ENCODE measurements at regions not wholly inside any gene's neighbourhood (a gene's known extent, or its start where the extent isn't known, plus 50 kb on each side); places are given as distances from the start of the nearest gene placed in this dataset.

DNA sequence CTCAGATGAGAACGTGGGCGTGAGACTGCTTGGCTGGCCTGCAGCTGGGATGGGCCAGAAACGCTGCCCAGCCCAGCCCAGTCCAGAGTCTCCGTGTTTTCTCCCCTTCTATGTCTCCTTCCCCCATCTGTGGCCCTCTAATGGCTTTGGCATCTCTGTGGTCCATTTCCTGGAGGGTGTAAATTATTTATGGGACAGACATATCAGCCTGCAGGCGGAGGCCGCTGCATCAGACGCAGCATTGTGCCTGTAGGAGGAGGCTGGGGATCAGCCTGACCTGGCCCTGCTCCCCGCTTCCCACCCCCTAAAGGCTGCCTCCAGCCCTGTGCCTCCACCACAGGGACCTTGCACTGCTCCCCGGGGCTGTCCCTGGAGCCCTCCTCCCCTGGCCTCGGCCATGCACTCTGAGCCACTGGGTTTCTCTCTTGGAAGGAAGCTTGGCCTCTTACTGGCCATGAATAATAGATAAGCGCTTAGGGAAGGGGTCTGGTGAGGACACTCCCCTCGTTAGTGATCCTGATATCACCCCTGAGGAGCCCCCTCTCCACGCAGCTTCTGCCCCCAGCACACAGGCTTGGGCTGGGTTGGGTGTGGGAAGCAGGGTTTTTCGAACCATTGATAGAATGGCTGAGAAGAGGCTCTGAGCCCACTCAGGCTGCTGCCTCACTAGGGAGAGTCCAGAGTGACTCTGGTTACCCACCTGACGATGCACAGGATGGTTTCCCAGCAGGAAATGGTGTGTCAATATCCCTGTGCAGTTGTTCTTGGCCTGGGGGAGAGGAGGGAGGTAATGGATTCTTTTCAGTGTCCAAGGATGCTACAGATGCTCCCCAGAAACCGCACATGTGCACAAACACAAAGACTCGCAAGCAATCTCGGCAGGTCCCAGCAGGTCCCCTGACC, 185.5 kb downstream of the MYCN start:
- no peak for DNase-seq (ENCODE audit: low read depth, low spot score)

DNA sequence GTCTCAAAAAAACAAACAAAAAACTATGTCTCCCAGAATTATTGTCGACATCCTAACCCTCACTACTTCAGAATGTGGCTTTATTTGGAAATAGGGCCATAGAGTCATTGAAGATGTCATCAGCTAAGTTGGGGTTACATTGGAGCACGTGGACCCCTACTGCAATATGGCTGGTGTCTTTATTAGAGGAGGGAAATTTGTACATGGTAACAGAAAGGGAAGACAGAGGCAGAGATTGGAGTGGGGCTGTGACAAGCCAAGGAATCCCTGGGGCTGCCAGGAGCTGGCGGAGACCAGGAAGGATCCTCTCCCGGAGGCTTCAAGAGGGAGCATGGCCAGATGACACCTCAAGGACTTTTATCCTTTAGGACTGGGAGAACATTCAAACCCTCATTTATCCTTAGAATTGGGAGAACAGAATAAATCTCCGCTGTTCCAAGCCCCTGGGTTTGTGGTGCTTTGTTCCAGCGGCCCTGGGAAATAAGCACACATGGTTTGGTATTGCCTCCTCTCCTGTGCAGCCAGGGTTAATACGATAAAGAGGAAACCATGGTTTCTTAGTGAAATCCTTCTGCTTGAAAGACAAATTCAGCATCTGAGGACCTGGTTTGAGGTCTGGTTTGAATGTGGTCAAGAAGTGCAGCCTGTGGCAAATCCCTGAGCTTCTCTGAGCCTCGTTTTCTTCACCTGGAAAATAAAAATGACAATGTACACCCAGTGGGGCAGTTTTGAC, 184.7 kb downstream of the MYCN start:
- no peak for DNase-seq (ENCODE audit: low read depth, low spot score)

DNA sequence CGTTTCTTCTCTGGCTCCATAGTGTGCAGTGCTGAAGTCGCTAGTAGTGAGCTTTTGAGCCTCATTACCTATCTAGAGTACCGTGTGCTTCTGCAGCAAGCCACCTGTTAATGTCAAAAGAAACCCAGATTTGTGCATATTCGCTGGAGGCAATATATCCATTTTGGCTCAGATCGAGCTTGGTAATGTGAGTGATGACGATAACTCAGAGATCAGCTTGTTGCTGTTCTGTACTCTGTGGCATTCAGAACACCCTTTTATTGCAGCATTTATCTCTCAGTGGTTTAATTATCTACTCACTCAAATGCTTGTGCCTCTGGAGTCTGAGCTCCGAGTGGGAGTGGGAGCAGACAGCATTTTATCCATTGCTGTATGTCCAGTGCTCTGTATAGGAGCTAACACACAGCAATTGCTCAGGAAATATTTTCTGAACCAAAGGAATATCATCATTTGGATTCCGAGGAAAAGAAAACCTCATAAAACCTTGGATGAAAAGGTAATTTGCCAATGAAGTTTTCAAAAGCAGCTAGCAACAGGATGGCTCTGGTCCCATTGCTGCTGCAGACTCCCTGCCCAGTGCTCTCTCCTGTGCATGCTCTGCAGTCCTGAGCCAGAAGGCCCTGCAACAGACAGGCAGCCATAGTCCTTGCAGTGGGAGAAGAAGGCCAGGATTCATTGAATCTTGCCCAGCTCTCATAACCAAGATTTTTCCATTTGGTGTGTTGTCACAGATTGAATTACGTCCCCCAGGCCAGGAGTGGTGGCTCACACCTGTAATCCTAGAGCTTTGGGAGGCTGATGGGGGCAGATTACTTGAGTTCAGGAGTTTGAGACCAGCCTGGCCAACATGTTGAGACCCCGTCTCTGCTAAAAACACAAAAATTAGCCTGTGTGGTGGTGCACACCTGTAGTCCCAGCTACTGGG, 183.8 kb downstream of the MYCN start:
- no peak for DNase-seq (ENCODE audit: low read depth, low spot score)

DNA sequence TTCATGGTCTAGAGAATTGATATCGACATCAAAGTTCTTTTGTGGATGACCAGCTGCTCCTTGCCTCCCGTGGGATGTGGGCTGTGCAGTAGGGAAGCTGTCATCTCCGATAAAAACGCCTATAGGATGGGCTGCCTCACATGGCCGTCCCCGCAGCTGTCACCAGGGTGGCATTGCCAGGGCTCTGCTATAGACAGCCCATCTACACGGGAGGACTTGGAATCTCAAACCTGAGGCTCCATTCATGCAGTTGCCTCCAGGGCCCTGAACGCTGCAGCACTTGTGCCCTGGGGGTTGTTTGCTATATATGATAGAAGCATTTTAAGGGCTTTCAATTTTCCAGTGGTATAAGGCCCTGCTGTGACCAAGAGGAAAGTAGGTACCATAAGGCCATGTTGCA, 183.1 kb downstream of the MYCN start:
- no peak for DNase-seq (ENCODE audit: low read depth, low spot score)

DNA sequence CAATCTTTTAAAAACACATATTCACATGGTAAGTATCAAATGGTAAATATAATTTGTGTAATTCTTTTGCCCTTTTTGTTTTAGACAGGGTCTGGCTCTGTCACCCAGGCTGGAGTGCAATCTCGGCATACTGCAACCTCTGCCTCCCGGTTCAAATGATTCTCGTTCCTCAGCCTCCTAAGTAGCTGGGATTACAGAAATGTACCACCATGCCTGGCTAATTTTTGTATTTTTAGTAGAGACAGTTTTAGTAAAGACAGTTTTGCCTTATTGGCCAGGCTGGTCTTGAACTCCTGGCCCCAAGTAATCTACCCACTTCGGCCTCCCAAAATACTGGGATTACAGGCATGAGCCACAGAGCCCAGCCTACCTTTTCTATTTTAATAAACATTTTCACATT, 182.2 kb downstream of the MYCN start:
- no peak for DNase-seq (ENCODE audit: low read depth, low spot score)

DNA sequence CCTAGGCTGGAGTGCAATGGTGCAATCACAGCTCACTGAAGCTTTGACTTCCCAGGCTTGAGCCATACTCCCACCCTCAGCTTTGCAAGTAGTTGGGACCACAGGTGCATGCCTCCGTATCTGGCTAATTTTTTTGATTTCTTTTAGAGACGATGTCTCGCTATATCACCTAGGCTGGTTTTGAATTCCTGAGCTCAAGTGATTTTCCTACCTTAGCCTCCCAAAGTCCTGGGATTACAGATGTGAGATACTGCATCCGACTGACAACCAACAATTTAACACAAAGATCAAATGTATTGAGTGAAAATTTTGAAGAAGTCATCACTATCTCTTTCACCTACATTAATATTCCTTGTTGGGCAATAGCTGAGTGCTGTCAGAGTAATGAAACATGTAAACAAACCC, 181.6 kb downstream of the MYCN start:
- no peak for DNase-seq (ENCODE audit: low read depth, low spot score)

DNA sequence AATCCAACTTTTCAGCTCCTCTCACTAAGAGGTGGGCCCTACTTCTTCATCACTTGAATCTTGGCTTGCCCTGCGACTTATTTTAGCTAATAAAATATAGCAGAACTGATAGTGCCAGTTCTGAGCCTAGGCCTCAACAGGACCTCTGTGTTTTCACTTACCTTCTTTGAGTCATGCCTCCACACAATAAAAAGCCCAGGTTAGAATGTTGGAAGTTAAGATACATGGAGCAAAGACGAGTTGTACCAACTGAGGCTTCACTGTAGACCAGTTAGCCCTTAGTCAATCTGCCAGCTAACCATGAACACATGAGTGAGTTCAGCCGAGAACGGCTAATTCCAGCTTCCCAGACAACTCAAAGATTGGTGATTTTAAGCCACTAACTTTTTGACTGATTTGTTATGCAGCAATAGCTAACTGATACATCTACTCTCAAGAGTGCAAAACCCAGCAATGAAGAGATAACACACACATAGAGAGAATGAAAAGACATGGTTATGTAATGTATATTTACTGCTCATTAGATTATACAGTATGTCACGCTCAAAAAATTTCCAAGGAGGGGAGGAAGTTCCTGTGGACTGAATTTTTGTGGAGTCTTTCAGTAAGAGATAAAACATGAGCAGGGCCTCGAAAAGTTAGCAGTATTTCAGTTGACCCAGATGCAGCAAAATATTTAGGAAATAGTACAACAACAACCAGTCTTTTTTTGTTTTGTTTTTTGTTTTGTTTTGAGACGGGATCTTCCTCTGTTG, 181.1 kb downstream of the MYCN start:
- DNase-seq (ENCODE audit: low read depth, low spot score): no peak

DNA sequence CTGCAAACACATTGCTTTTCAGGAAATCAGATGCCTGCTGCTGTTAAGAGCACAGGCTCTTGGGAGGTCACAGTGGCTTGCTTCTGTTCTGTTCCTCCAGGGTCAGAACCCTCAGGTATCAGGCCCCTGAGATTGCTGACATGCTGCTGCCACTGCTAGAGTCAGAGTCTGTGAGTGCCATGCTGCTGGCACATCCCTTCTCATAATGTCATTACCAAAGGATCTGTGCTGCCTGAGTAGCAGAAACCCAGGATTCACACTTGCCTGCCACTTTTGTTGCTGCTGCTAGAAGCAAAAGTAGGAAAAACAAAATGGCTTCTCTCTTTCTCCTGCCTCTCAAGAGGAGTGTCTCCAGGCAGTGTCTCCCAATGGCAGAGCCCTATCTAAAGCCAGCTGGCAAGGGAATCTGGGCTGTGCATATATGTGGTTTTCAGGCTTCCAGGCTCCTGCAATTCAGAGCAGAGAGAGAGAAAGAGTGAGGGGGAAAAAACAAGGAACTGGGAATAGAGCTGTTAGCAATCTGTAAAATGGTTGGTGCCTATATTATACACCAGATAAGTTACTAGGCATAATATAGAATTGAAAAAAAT, 180.3 kb downstream of the MYCN start:
- DNase-seq (ENCODE audit: low read depth, low spot score): no peak

DNA sequence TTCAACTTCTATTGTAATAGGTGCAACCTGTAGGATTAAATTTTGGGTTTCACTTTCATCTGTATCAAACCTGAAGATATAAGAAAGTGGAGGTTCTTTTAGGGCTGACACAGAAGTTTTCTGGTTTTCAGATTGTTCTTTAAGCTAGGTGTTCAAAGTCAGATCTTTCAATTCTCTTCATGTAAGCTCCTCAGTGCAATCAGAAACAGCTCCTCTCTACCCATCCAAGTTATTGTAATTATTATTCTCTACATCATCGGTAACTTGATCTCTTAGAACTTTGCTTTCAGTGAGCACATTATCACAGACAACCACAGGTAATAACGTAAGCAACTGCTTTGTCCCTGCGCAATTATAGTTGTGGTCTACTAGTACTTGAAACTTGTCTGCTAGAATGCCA, 179.4 kb downstream of the MYCN start:
- DNase-seq (ENCODE audit: low read depth, low spot score): no peak

DNA sequence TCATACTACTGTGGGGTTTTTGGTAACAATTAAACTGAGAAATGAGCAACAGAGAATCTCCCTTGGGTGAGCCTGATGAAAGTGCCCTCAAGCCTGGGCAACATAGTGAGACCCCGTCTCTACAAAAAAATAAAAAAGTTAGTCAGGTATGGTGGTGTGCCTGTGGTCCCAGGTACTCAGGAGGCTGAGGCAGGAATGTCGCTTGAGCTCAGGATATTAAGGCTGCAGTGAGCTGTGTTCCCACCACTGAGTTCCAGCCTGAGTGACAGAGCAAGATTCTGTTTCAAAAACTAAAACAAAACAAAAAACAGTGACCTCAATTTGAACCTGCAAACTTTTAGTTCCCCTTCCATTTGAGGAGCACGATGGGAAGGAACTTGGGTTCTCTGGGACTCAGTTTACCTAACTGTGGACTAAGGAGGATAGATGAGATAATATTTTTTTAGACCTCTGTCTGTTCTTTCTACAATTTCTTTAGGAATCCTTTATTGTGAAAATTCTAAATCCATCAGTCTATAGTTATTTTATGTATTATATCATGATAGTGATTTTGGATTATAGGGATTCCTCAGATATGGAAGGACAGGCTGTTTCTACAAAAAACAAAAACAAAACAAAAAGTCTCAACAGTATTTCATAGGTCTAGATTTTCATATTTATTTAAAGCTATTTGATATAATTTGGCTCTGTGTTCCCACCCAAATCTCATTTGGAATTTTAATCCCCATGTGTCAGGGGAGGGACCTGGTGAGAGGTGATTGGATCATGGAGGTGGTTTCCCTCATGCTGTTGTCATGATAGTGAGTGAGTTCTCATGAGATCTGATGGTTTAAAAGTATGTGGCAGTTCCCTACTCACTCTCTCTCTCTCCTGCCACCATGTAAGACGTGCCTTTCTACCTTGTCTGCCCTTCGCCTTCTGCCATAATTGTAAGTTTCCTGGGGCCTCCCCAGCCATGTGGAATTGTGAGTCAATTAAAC, 178.6 kb downstream of the MYCN start:
- DNase-seq (ENCODE audit: low read depth, low spot score): no peak

DNA sequence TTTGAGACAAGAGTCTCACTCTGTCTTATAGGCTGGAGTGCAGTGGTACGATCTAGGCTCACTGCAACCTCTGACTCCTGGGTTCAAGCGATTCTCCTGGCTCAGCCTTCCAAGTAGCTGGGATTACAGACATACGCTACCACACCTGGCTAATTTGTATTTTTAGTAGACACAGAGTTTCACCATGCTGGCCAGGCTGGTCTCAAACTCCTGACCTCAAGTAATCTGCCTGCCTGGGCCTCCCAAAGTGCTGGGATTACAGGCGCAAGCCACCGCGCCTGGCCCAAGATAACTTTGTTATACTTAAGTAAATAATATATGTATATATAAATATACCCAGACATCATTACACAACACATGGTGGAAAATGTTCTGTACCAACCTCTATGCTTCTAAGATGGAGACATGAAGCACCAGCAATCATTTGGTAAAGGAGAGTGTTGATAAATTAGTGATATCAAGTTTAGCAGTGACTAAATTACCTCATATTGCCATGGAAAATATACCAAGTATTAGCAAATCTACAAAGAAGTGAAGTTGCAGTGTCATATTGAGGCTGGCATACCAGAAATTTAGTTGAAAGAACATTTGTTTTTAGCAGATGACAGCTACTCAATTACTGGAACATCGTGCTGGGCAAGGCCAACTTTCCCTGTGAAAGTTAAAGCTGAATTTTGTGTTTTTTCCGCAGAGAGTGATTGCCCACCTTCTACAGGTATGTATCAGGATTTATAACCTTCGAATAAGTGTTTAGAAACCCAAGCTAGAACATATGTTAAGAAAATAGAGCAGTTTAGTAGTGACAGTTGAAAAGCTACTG, 177.7 kb downstream of the MYCN start:
- DNase-seq (ENCODE audit: low read depth, low spot score): no peak

DNA sequence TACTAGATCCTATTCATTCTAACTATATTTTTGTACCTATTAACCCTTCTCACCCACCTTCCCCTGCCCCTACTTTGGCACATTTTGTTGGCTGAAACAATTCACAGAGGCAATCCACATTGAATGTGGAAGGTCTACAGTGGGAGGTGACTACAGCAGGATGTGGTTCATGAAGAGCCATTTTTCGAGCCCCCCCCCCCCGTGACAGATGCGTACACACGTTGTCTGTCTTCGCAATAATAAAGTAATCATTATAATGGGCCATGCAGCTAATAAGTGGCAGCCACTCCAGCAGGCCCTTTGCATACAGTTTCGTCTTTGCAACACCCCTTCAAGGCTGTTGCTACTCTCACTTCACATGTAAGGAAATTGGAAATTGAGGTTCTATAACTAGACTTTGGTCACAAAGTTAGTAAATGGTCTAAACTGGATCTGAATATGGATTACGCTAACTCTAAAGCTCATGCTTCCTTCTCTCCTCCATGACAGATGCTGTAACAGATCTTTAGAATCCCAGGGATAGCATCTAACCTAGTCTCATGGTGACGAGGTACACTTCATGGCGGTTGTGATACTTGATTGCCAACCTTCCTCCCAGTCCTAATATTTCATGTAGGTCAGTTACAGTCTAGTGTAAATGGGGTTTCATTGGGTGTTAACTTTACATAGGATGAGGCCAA, 176.8 kb downstream of the MYCN start:
- no peak for DNase-seq (ENCODE audit: low read depth, low spot score)

DNA sequence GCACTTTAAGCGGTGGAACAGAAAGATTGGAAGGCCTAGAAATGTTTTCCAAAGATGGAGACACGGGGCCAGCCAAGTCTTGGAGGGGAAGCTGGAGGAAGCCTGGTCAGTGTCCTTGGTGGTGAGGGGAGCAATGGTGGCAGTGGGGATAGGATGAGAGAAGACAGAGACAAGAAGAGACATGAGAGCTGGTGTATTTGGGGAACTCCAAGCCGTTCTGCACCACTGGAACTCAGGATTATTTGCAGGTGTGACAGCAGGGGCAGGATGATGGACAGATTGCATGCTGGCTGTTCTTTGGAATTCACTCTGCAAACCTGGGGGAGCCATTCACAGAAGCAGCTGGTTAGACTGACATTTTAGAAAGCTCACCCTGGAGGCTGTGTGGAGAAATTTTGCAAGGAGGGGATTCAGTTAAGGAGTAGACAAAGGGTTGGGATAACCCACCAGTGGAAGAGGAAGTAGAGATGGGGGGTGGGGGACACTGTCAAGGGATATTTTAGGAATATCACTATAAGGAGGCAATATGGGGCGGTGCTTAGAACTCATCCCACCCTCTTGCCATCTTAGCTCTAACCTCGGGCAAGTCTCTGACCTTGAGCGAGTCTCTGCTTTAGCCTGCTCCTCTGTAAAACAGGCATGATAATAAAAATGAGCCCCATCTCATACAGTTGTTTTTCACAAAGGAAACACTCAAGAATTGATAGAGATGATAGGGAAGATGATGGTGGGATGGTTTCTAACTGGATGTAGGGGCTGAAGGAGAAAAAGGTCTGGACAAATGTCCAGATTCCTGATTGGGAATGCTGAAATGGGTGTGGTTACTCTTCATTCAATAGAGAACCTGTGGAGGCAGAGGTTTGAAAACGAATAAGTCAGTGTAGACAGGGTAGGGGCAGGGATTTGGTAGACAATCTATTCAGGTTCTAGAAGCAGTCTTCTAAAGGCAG, 175.8 kb downstream of the MYCN start:
- DNase-seq (ENCODE audit: low read depth, low spot score): no peak

DNA sequence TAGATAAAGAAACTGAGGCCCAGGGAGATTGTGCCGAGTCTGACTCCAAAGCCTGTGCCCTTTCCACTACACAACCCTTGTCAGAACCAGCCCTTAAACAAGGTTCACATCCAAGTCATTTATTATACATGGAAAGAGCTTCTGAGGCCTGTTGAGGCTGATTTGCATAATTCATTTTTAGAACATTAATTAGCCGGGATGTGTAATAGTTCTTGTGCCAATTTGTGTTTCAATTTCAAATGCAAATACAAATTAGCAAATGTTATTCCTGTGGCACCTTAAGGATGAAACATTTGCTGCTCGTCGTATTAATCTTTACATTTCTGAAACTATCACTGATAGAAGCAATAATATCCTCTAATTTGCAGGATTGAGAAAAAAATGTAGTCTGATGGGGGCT, 174.9 kb downstream of the MYCN start:
- DNase-seq (ENCODE audit: low read depth, low spot score): no peak

DNA sequence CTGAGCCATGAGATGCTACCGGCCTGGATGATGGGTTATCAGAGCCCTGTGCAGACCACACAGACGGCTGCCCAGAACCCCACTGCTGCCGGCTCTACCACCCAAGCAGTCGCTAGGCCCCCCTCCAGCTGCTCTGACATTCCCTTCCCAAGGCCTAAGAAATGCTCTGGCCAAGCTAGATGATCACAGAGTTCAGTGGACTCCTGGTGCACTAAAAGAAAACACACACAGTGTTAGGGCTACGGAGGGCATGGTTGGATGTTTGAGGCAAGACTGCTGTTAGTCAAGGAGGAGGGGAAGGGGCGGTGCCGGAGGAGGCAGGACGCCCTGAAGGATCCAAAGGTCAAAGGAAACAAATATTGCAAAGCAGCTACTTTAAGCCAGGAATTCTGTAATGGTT, 174.5 kb downstream of the MYCN start:
- DNase-seq (ENCODE audit: low read depth, low spot score): no peak

DNA sequence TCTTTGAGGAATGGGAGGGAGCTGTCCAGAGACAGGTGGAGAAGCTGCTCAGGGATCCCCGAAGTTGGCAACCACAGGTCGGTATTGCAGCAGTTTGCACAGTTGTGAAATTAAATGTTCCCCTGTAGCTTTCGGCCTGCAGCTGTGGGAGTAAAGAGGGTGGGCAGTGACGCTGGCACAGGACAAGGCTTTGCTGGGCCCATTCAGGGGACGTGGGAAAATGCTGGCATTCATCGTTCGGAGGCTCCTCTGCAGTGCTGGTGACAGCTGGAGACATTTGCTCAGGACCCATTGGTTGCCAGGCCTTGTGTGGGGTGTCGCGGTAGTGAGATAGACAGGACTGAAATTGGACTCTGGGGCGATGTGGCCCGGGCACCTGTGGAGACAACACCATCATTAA, 173.7 kb downstream of the MYCN start:
- DNase-seq (ENCODE audit: low read depth, low spot score): no peak

DNA sequence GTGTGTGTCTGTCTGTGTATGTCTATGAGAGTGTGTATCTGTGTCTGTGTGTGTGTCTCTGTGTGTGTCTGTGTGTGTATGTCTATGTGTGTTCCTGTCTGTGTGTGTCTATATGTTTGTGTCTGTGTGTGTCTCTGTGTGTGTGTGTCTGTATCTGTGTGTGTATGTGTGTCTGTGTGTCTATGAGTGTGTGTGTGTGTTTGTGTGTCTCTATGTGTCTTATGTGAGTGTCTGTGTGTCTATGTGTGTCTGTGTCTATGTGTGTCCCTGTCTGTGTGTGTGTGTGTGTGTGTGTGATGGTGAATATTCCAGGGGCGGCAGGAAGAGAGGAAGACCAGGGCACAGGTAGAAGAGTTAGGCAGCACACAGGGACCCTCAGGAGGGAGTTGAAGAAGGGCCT, 173.2 kb downstream of the MYCN start:
- no peak for DNase-seq (ENCODE audit: low read depth, low spot score)

Data from activated CD4-positive, CD25-positive, alpha-beta regulatory T cell treated with anti-CD3 and anti-CD28 coated beads, Interleukin-2, amount 50 U/mL, for 16 hours (primary cell).